ENCODE measurements at regions not wholly inside any gene's neighbourhood (a gene's known extent, or its start where the extent isn't known, plus 50 kb on each side); places are given as distances from the start of the nearest gene placed in this dataset.

GRCh38 chr1:112257043-112257835 lies 138.8 kb upstream of the CTTNBP2NL start:
- no peak for TF ChIP-seq CTCF (IDR thresholded peaks at IDR 0.05)
- H3K4me3 ChIP-seq = no peak overlapping the region
- no peaks in the 10 kb centered on the region for H3K4me1 ChIP-seq
- H3K27me3 ChIP-seq = no peaks in the 10 kb centered on the region
- H3K9me3 ChIP-seq = no peaks in the 10 kb centered on the region
- H3K36me3 ChIP-seq = no peaks in the 10 kb centered on the region
- DNase-seq = no peak
- intact Hi-C loops (cut with DNase I) = no loop called here
- no peak overlapping the region for H3K9ac ChIP-seq (ENCODE audit: low read depth in 2 of 2, low read length in 2 of 2)
- H3K27ac ChIP-seq = no peak overlapping the region

- Histone ChIP-seq H3K9ac (ENCODE audit: low read depth in 2 of 2, low read length in 2 of 2) (no peak overlapping the region), H3K4me1 (no peaks in the 10 kb centered on the region), H3K9me3 (no peaks in the 10 kb centered on the region), H3K36me3 (no peaks in the 10 kb centered on the region), H3K27me3 (no peaks in the 10 kb centered on the region), H3K4me3 (no peak overlapping the region), H3K27ac (no peak overlapping the region)
- DNase-seq = no peak
- TF ChIP-seq CTCF (IDR thresholded peaks at IDR 0.05) = no peak
- intact Hi-C loops (cut with DNase I) = no loop called here
Measured at GRCh38 chr1:112260699-112261098, 135.3 kb upstream of the CTTNBP2NL start.

GRCh38 chr1:112262316-112262715 lies 133.7 kb upstream of the CTTNBP2NL start:
- TF ChIP-seq CTCF (IDR thresholded peaks at IDR 0.05) = no peak
- H3K27me3 ChIP-seq = no peaks in the 10 kb centered on the region
- H3K4me1 ChIP-seq = no peaks in the 10 kb centered on the region
- H3K9ac ChIP-seq (ENCODE audit: low read depth in 2 of 2, low read length in 2 of 2) = no peak overlapping the region
- H3K4me3 ChIP-seq = no peak overlapping the region
- no peak for DNase-seq
- intact Hi-C loops (cut with DNase I) = no loop called here
- no peaks in the 10 kb centered on the region for H3K36me3 ChIP-seq
- H3K27ac ChIP-seq = no peak overlapping the region
- H3K9me3 ChIP-seq = no peaks in the 10 kb centered on the region

GRCh38 chr1:112263042-112263441 lies 133.0 kb upstream of the CTTNBP2NL start:
- intact Hi-C loops (cut with DNase I) = no loop called here
- no peak overlapping the region for H3K9ac ChIP-seq (ENCODE audit: low read depth in 2 of 2, low read length in 2 of 2)
- H3K4me1 ChIP-seq = no peaks in the 10 kb centered on the region
- H3K36me3 ChIP-seq = no peaks in the 10 kb centered on the region
- H3K9me3 ChIP-seq = no peaks in the 10 kb centered on the region
- TF ChIP-seq CTCF (IDR thresholded peaks at IDR 0.05) = no peak
- no peak overlapping the region for H3K27ac ChIP-seq
- DNase-seq = no peak
- no peak overlapping the region for H3K4me3 ChIP-seq
- H3K27me3 ChIP-seq = no peaks in the 10 kb centered on the region

GRCh38 chr1:112263453-112263852 lies 132.6 kb upstream of the CTTNBP2NL start:
- peak overlapping the region; percentile 30 for H3K27ac ChIP-seq
- intact Hi-C loops (cut with DNase I) = no loop called here

More at GRCh38 chr1:112263453-112263852, 132.6 kb upstream of the CTTNBP2NL start:
- Histone ChIP-seq H3K4me1 (no peaks in the 10 kb centered on the region), H3K9ac (ENCODE audit: low read depth in 2 of 2, low read length in 2 of 2) (no peak overlapping the region), H3K27me3 (no peaks in the 10 kb centered on the region), H3K36me3 (no peaks in the 10 kb centered on the region), H3K4me3 (no peak overlapping the region), H3K9me3 (no peaks in the 10 kb centered on the region)
- TF ChIP-seq CTCF (IDR thresholded peaks at IDR 0.05) = no peak
- DNase-seq = no peak
